Mesothelial cell of epicardium (in vitro differentiated cells): ENCODE measurements at regions not wholly inside any gene's neighbourhood (a gene's known extent, or its start where the extent isn't known, plus 50 kb on each side); places are given as distances from the start of the nearest gene placed in this dataset.
A peak's percentile ranks its signal among the peaks of the same experiment; 100 is the strongest.

Experiments
- DNase-seq, 2 experiments: peaks; one replicate each; pipeline ENCODE4 v3.0.0; 2021; ENCODE audit warnings: low spot score in 2 of 2; ENCODE audit not compliant: unreplicated experiment in 2 of 2
- H3K27ac Mint-ChIP-seq: 2 replicates; pipeline ENCODE4 v1.8.0; 2021; ENCODE audit warnings: mixed read lengths
- H3K27me3 Mint-ChIP-seq: 2 replicates; pipeline ENCODE4 v1.8.0; 2021; ENCODE audit warnings: low read depth, mixed read lengths
- H3K36me3 Mint-ChIP-seq: 2 replicates; pipeline ENCODE4 v1.8.0; 2021; ENCODE audit warnings: mixed read lengths
- H3K4me1 Mint-ChIP-seq: 2 replicates; pipeline ENCODE4 v1.8.0; 2021; ENCODE audit warnings: mixed read lengths
- H3K4me3 Mint-ChIP-seq: 2 replicates; pipeline ENCODE4 v1.8.0; 2021; ENCODE audit warnings: mild to moderate bottlenecking, moderate library complexity, mixed read lengths
- H3K9me3 Mint-ChIP-seq: 2 replicates; pipeline ENCODE4 v1.8.0; 2021; ENCODE audit warnings: mixed read lengths
- CTCF ChIP-seq: fragments of 200-600 bp; sonication (generic); IDR thresholded peaks from one replicate; pipeline ENCODE4 v1.5.0; 2021; ENCODE audit warnings: antibody characterized with exemption; ENCODE audit not compliant: unreplicated experiment

- H3K4me3 Mint-ChIP-seq: no peak overlapping the region
- no peaks in the 10 kb centered on the region for H3K4me1 Mint-ChIP-seq
- H3K36me3 Mint-ChIP-seq: peaks cover 4% of the 10 kb centered on the region
- no peak for DNase-seq
- H3K9me3 Mint-ChIP-seq: peaks cover 20% of the 10 kb centered on the region
- no peak for TF ChIP-seq CTCF
- no peaks in the 10 kb centered on the region for H3K27me3 Mint-ChIP-seq
- H3K27ac Mint-ChIP-seq: no peak overlapping the region
These were observed 126.4 kb downstream of the MMUT start for GRCh38 chr6:49336514-49337131.

GRCh38 chr6:49333345-49334125 lies 129.5 kb downstream of the MMUT start:
- H3K4me3 Mint-ChIP-seq: no peak overlapping the region
- no peak for DNase-seq

GRCh38 chr6:49332781-49333180 lies 130.3 kb downstream of the MMUT start:
- H3K27ac Mint-ChIP-seq: no peak overlapping the region
- no peaks in the 10 kb centered on the region for H3K27me3 Mint-ChIP-seq
- TF ChIP-seq CTCF: no peak
- H3K4me3 Mint-ChIP-seq: no peak overlapping the region
- peaks cover 5% of the 10 kb centered on the region for H3K4me1 Mint-ChIP-seq
- peaks cover 16% of the 10 kb centered on the region for H3K9me3 Mint-ChIP-seq
- peaks cover 4% of the 10 kb centered on the region for H3K36me3 Mint-ChIP-seq
- DNase-seq: no peak

More at GRCh38 chr6:49333345-49334125, 129.5 kb downstream of the MMUT start:
- Mint-ChIP-seq H3K4me1 (peaks cover 5% of the 10 kb centered on the region), H3K27ac (no peak overlapping the region), H3K9me3 (peaks cover 20% of the 10 kb centered on the region), H3K27me3 (no peaks in the 10 kb centered on the region), H3K36me3 (peaks cover 4% of the 10 kb centered on the region)
- TF ChIP-seq CTCF: no peak

GRCh38 chr6:49329186-49329585 lies 133.9 kb downstream of the MMUT start:
- no peak for DNase-seq
- no peak overlapping the region for H3K4me3 Mint-ChIP-seq
- peaks cover 5% of the 10 kb centered on the region for H3K9me3 Mint-ChIP-seq
- no peak overlapping the region for H3K27ac Mint-ChIP-seq
- TF ChIP-seq CTCF: no peak
- no peaks in the 10 kb centered on the region for H3K27me3 Mint-ChIP-seq
- H3K4me1 Mint-ChIP-seq: peaks cover 10% of the 10 kb centered on the region
- H3K36me3 Mint-ChIP-seq: no peaks in the 10 kb centered on the region

- Mint-ChIP-seq H3K9me3 (peaks cover 5% of the 10 kb centered on the region), H3K36me3 (no peaks in the 10 kb centered on the region), H3K4me3 (no peak overlapping the region), H3K27me3 (no peaks in the 10 kb centered on the region), H3K4me1 (peaks cover 10% of the 10 kb centered on the region), H3K27ac (peak overlapping the region; percentile 7)
- no peak for TF ChIP-seq CTCF
- no peak for DNase-seq
These were observed 134.9 kb downstream of the MMUT start for GRCh38 chr6:49328051-49328744.
